ENCODE measurements at regions not wholly inside any gene's neighbourhood (a gene's known extent, or its start where the extent isn't known, plus 50 kb on each side); places are given as distances from the start of the nearest gene placed in this dataset.

GRCh38 chr21:27513825-27514224, 546.9 kb upstream of the ADAMTS5 start:
- 92 to 95% methylated on average over 4 of the region's 4 CpGs for WGBS, 2 experiments (ENCODE audit: low coverage in 1 of 2, low lambda C conversion rate in 2 of 2, missing lambda C conversion rate in 2 of 2)
- H3K9me3 ChIP-seq (ENCODE audit: low read depth) = no peaks in the 10 kb centered on the region
- H3K4me3 ChIP-seq = no peak overlapping the region
- no peak overlapping the region for H2AFZ ChIP-seq
- TF ChIP-seq EZH2 (IDR thresholded peaks at IDR 0.05; ENCODE audit: insufficient read depth, poor library complexity, severe bottlenecking) (no peak), EZH2phosphoT487 (IDR thresholded peaks at IDR 0.05; ENCODE audit: insufficient read depth, low read depth) (no peak)
- H3K27ac ChIP-seq = no peak overlapping the region
- no peaks in the 10 kb centered on the region for H3K36me3 ChIP-seq (ENCODE audit: low read depth)
- H3F3A ChIP-seq (ENCODE audit: insufficient read depth) = peaks cover under 1% of the 10 kb centered on the region; the same call in 1 of the 2 replicates
- no peak overlapping the region for H3K9ac ChIP-seq
- no peaks in the 10 kb centered on the region for H4K20me1 ChIP-seq (ENCODE audit: insufficient read depth)
- DNase-seq = no peak
- H3K9me2 ChIP-seq (ENCODE audit: insufficient read depth) = no peaks in the 10 kb centered on the region
- H3K4me2 ChIP-seq (ENCODE audit: unreplicated experiment) = no peak overlapping the region
- no peaks in the 10 kb centered on the region for H3K27me3 ChIP-seq (replicated peaks; ENCODE audit: insufficient read depth)
- H3K4me1 ChIP-seq (ENCODE audit: insufficient read depth) = peaks cover 16% of the 10 kb centered on the region
- in situ Hi-C loops (cut with MboI) = no loop called here
- no peaks in the 10 kb centered on the region for H3K79me2 ChIP-seq (ENCODE audit: insufficient read depth)

- no peaks in the 10 kb centered on the region for H3K27me3 ChIP-seq (replicated peaks; ENCODE audit: insufficient read depth)
- no peak overlapping the region for H2AFZ ChIP-seq
Measured at GRCh38 chr21:27513016-27513415, 546.1 kb upstream of the ADAMTS5 start.

GRCh38 chr21:27511233-27511632, 544.3 kb upstream of the ADAMTS5 start:
- Histone ChIP-seq H3F3A (ENCODE audit: insufficient read depth) (no peaks in the 10 kb centered on the region), H3K9ac (no peak overlapping the region), H3K36me3 (ENCODE audit: low read depth) (no peaks in the 10 kb centered on the region), H4K20me1 (ENCODE audit: insufficient read depth) (no peaks in the 10 kb centered on the region), H3K4me1 (ENCODE audit: insufficient read depth) (peaks cover 27% of the 10 kb centered on the region), H3K9me2 (ENCODE audit: insufficient read depth) (no peaks in the 10 kb centered on the region), H3K4me3 (no peak overlapping the region), H3K4me2 (ENCODE audit: unreplicated experiment) (no peak overlapping the region), H2AFZ (no peak overlapping the region), H3K79me2 (ENCODE audit: insufficient read depth) (no peaks in the 10 kb centered on the region), H3K27me3 (replicated peaks; ENCODE audit: insufficient read depth) (no peaks in the 10 kb centered on the region), H3K27ac (no peak overlapping the region), H3K9me3 (ENCODE audit: low read depth) (no peaks in the 10 kb centered on the region)
- TF ChIP-seq EZH2phosphoT487 (IDR thresholded peaks at IDR 0.05; ENCODE audit: insufficient read depth, low read depth) (no peak), EZH2 (IDR thresholded peaks at IDR 0.05; ENCODE audit: insufficient read depth, poor library complexity, severe bottlenecking) (no peak)
- in situ Hi-C loops (cut with MboI) = no loop called here
- DNase-seq = no peak

More at GRCh38 chr21:27513016-27513415, 546.1 kb upstream of the ADAMTS5 start:
- no peaks in the 10 kb centered on the region for H3K79me2 ChIP-seq (ENCODE audit: insufficient read depth)
- H3K4me1 ChIP-seq (ENCODE audit: insufficient read depth) = peaks cover 23% of the 10 kb centered on the region
- DNase-seq = no peak
- no peak overlapping the region for H3K4me2 ChIP-seq (ENCODE audit: unreplicated experiment)
- no peak overlapping the region for H3K27ac ChIP-seq
- in situ Hi-C loops (cut with MboI) = no loop called here
- H3F3A ChIP-seq (ENCODE audit: insufficient read depth) = no peaks in the 10 kb centered on the region
- no peaks in the 10 kb centered on the region for H3K9me3 ChIP-seq (ENCODE audit: low read depth)
- H3K4me3 ChIP-seq = no peak overlapping the region
- TF ChIP-seq EZH2phosphoT487 (IDR thresholded peaks at IDR 0.05; ENCODE audit: insufficient read depth, low read depth) (no peak), EZH2 (IDR thresholded peaks at IDR 0.05; ENCODE audit: insufficient read depth, poor library complexity, severe bottlenecking) (no peak)
- H3K9ac ChIP-seq = no peak overlapping the region
- WGBS, 2 experiments (ENCODE audit: low coverage in 1 of 2, low lambda C conversion rate in 2 of 2, missing lambda C conversion rate in 2 of 2) = 17 to 32% methylated on average over 1 of the region's 1 CpG
- no peaks in the 10 kb centered on the region for H3K36me3 ChIP-seq (ENCODE audit: low read depth)
- no peaks in the 10 kb centered on the region for H4K20me1 ChIP-seq (ENCODE audit: insufficient read depth)
- no peaks in the 10 kb centered on the region for H3K9me2 ChIP-seq (ENCODE audit: insufficient read depth)

- H3K4me2 ChIP-seq (ENCODE audit: unreplicated experiment) = no peak overlapping the region
- DNase-seq = peak; percentile 20
- in situ Hi-C loops (cut with MboI) = no loop called here
- H3K4me1 ChIP-seq (ENCODE audit: insufficient read depth) = peaks cover 31% of the 10 kb centered on the region
- H3K79me2 ChIP-seq (ENCODE audit: insufficient read depth) = no peaks in the 10 kb centered on the region
- peaks cover 3% of the 10 kb centered on the region; the same call in 1 of the 2 replicates for H3F3A ChIP-seq (ENCODE audit: insufficient read depth)
- H3K9me2 ChIP-seq (ENCODE audit: insufficient read depth) = no peaks in the 10 kb centered on the region
- H3K27ac ChIP-seq = 0 out of 2 replicates have a peak overlapping the region, but pooled peaks have one; percentile 4
- H3K4me3 ChIP-seq = no peak overlapping the region
- no peaks in the 10 kb centered on the region for H3K9me3 ChIP-seq (ENCODE audit: low read depth)
- peak overlapping the region; percentile 48 for H2AFZ ChIP-seq
- no peaks in the 10 kb centered on the region for H3K36me3 ChIP-seq (ENCODE audit: low read depth)
- no peaks in the 10 kb centered on the region for H4K20me1 ChIP-seq (ENCODE audit: insufficient read depth)
- H3K9ac ChIP-seq = no peak overlapping the region
- 62 to 66% methylated on average over 4 of the region's 4 CpGs for WGBS, 2 experiments (ENCODE audit: low coverage in 1 of 2, low lambda C conversion rate in 2 of 2, missing lambda C conversion rate in 2 of 2)
- TF ChIP-seq EZH2phosphoT487 (IDR thresholded peaks at IDR 0.05; ENCODE audit: insufficient read depth, low read depth) (no peak), EZH2 (IDR thresholded peaks at IDR 0.05; ENCODE audit: insufficient read depth, poor library complexity, severe bottlenecking) (no peak)
- no peaks in the 10 kb centered on the region for H3K27me3 ChIP-seq (replicated peaks; ENCODE audit: insufficient read depth)
Measured at GRCh38 chr21:27507695-27508094, 540.8 kb upstream of the ADAMTS5 start.

GRCh38 chr21:27505516-27505915, 538.6 kb upstream of the ADAMTS5 start:
- DNase-seq = peak; percentile 62
- H3K4me3 ChIP-seq = no peak overlapping the region
- H3F3A ChIP-seq (ENCODE audit: insufficient read depth) = peaks cover 3% of the 10 kb centered on the region; the same call in 1 of the 2 replicates
- no peak overlapping the region for H2AFZ ChIP-seq
- no peak overlapping the region for H3K9ac ChIP-seq
- H3K27me3 ChIP-seq (replicated peaks; ENCODE audit: insufficient read depth) = no peaks in the 10 kb centered on the region
- in situ Hi-C loops (cut with MboI) = no loop called here
- H3K36me3 ChIP-seq (ENCODE audit: low read depth) = no peaks in the 10 kb centered on the region
- TF ChIP-seq EZH2phosphoT487 (IDR thresholded peaks at IDR 0.05; ENCODE audit: insufficient read depth, low read depth) (no peak), EZH2 (IDR thresholded peaks at IDR 0.05; ENCODE audit: insufficient read depth, poor library complexity, severe bottlenecking) (no peak)
- no peak overlapping the region for H3K27ac ChIP-seq
- 0% methylated on average over 1 of the region's 1 CpG for WGBS, 2 experiments (ENCODE audit: low coverage in 1 of 2, low lambda C conversion rate in 2 of 2, missing lambda C conversion rate in 2 of 2)
- peak overlapping the region; percentile 15 for H3K4me2 ChIP-seq (ENCODE audit: unreplicated experiment)
- no peaks in the 10 kb centered on the region for H3K9me3 ChIP-seq (ENCODE audit: low read depth)
- H4K20me1 ChIP-seq (ENCODE audit: insufficient read depth) = no peaks in the 10 kb centered on the region
- H3K9me2 ChIP-seq (ENCODE audit: insufficient read depth) = no peaks in the 10 kb centered on the region
- H3K4me1 ChIP-seq (ENCODE audit: insufficient read depth) = peaks cover 31% of the 10 kb centered on the region
- H3K79me2 ChIP-seq (ENCODE audit: insufficient read depth) = no peaks in the 10 kb centered on the region

All from GM23248 (cell line).